Ishikawa (cell line): ENCODE measurements at regions not wholly inside any gene's neighbourhood (a gene's known extent, or its start where the extent isn't known, plus 50 kb on each side); places are given as distances from the start of the nearest gene placed in this dataset.

Experiments used
- CEBPB ChIP-seq: IDR thresholded peaks from 2 replicates; pipeline ENCODE4 v1.6.1; 2012
- CREB1 ChIP-seq: IDR thresholded peaks from 2 replicates; pipeline ENCODE4 v1.6.1; 2012; ENCODE audit warnings: low read depth
- EGR1 ChIP-seq: IDR thresholded peaks from 2 replicates; pipeline ENCODE4 v1.6.1; 2012
- EP300 ChIP-seq: IDR thresholded peaks from 2 replicates; pipeline ENCODE4 v1.6.1; 2012; ENCODE audit warnings: borderline replicate concordance
- FOXM1 ChIP-seq: IDR thresholded peaks from 2 replicates; pipeline ENCODE4 v1.6.1; 2012; ENCODE audit warnings: low read depth, borderline replicate concordance
- MAX ChIP-seq: IDR thresholded peaks from 2 replicates; pipeline ENCODE4 v1.6.1; 2012
- NFIC ChIP-seq: IDR thresholded peaks from 2 replicates; pipeline ENCODE4 v1.6.1; 2012
- RAD21 ChIP-seq: IDR thresholded peaks from 2 replicates; pipeline ENCODE4 v1.6.1; 2012; ENCODE audit warnings: low read depth
- REST ChIP-seq: IDR thresholded peaks from 2 replicates; pipeline ENCODE4 v1.6.1; 2012; ENCODE audit warnings: low read depth, mild to moderate bottlenecking
- TAF1 ChIP-seq: IDR thresholded peaks from 2 replicates; pipeline ENCODE4 v1.6.1; 2012; ENCODE audit warnings: low read depth, mild to moderate bottlenecking
- TCF12 ChIP-seq: IDR thresholded peaks from 2 replicates; pipeline ENCODE4 v1.6.1; 2012; ENCODE audit warnings: low read depth
- TEAD4 ChIP-seq: IDR thresholded peaks from 2 replicates; pipeline ENCODE4 v1.6.1; 2012
- USF1 ChIP-seq: IDR thresholded peaks from 2 replicates; pipeline ENCODE4 v1.6.1; 2012
- YY1 ChIP-seq: IDR thresholded peaks from 2 replicates; pipeline ENCODE4 v1.6.1; 2012; ENCODE audit warnings: low read depth
- ZBTB7A ChIP-seq: IDR thresholded peaks from 2 replicates; pipeline ENCODE4 v1.6.1; 2012; ENCODE audit warnings: low read depth

GRCh38 chr4:170395773-170396172 lies 306.0 kb upstream of the AADAT start:
- no peak for TF ChIP-seq MAX
- no peak for TF ChIP-seq FOXM1
- TF ChIP-seq CREB1: no peak
- TF ChIP-seq TCF12: no peak
- no peak for TF ChIP-seq RAD21
- no peak for TF ChIP-seq USF1
- TF ChIP-seq CEBPB: no peak
- TF ChIP-seq YY1: no peak
- TF ChIP-seq NFIC: no peak

- TF ChIP-seq FOXM1 (no peak), CREB1 (no peak), TAF1 (no peak), ZBTB7A (no peak), USF1 (no peak), EGR1 (no peak), TCF12 (no peak), YY1 (no peak), EP300 (no peak), NFIC (no peak)
These were observed 301.4 kb upstream of the AADAT start for GRCh38 chr4:170391066-170391740.

GRCh38 chr4:170389411-170389810 lies 299.7 kb upstream of the AADAT start:
- TF ChIP-seq CREB1 (no peak), RAD21 (no peak), TAF1 (no peak), ZBTB7A (no peak), MAX (no peak), EGR1 (no peak), FOXM1 (no peak), CEBPB (no peak), EP300 (no peak), TCF12 (no peak), TEAD4 (no peak), NFIC (no peak), USF1 (no peak), YY1 (no peak)

GRCh38 chr4:170388255-170388654 lies 298.5 kb upstream of the AADAT start:
- TF ChIP-seq USF1 (no peak), CREB1 (no peak), MAX (no peak), TAF1 (no peak), REST (no peak), TEAD4 (no peak), EGR1 (no peak), RAD21 (no peak), NFIC (no peak), YY1 (no peak), FOXM1 (no peak), CEBPB (no peak), EP300 (no peak), ZBTB7A (no peak), TCF12 (no peak)

GRCh38 chr4:170386971-170387370 lies 297.2 kb upstream of the AADAT start:
- TF ChIP-seq RAD21: no peak
- TF ChIP-seq REST: no peak
- TF ChIP-seq YY1: no peak
- no peak for TF ChIP-seq TEAD4
- TF ChIP-seq ZBTB7A: no peak
- TF ChIP-seq EGR1: no peak
- TF ChIP-seq FOXM1: no peak
- no peak for TF ChIP-seq CREB1
- no peak for TF ChIP-seq NFIC
- TF ChIP-seq TCF12: no peak
- TF ChIP-seq TAF1: no peak
- no peak for TF ChIP-seq USF1
- TF ChIP-seq CEBPB: no peak
- TF ChIP-seq MAX: no peak
- TF ChIP-seq EP300: no peak
